HG02943 (cell line): ENCODE measurements at regions not wholly inside any gene's neighbourhood (a gene's known extent, or its start where the extent isn't known, plus 50 kb on each side); places are given as distances from the start of the nearest gene placed in this dataset.

Experiments used
- ATAC-seq: cut with Tn5 transposase; IDR thresholded peaks from one replicate; pipeline ENCODE4 v1.9.1; 2021; ENCODE audit warnings: mild to moderate bottlenecking, low read depth, moderate library complexity; ENCODE audit not compliant: unreplicated experiment

- ATAC-seq = no peak
Observed at GRCh38 chr5:61650661-61651060, 318.6 kb downstream of the ZSWIM6 start.

DNA sequence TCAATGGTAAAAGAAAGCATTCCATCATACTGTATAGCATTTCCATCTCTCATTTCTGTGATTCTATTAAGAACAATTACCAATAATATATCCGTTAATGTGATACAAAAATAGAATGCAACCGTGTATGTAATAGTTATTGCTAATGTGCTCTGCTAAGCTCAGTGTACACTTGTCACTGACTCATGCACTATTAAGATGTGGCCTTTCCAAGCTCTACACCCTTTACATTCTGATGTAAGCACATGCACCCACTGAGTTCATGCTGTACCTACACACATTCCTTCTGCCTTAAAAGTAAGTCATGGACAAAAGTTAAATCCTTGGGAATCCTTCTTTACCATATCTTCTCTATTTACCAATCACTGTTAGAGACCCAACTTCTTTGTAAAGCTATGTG lies 319.1 kb downstream of the ZSWIM6 start:
- no peak for ATAC-seq

- no peak for ATAC-seq
Observed at GRCh38 chr5:61652916-61653315, 320.9 kb downstream of the ZSWIM6 start.

DNA sequence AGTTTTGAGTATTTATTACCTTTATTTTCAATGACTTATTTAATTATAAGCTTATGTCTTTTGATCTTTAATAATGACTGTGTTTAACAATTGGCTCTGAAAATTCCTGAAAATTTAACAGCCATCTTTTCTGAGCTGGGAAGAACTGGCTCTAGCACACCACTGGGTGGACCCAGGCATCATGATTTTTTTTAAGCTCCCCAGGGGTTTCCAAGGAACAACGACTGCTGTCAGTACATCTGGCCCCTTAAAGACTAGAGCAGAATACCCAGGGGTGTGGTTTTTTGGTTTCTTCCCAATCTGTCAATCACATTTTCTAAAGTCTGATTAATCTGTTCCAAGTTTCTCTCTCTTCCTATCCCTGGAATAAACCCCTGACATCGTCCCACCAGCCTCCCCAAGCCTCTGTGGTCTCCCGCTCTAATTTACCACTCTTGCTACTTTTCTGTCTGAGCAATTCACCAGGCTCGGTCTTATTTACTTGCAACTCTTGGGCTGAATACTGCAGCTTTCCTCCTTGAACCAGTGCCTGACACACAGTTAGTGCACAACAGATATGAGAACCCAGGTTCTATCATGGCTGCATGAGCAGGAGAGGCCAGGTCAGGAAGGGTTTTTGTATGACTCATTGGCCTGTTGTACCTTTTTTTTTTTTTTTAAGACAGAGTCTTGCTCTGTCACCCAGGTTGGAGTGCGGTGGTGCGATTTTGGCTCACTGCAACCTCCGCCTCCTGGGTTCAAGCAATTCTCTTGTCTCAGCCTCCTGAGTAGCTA lies 321.9 kb downstream of the ZSWIM6 start:
- ATAC-seq = no peak

GRCh38 chr5:61654876-61655275 lies 322.8 kb downstream of the ZSWIM6 start:
- no peak for ATAC-seq

DNA sequence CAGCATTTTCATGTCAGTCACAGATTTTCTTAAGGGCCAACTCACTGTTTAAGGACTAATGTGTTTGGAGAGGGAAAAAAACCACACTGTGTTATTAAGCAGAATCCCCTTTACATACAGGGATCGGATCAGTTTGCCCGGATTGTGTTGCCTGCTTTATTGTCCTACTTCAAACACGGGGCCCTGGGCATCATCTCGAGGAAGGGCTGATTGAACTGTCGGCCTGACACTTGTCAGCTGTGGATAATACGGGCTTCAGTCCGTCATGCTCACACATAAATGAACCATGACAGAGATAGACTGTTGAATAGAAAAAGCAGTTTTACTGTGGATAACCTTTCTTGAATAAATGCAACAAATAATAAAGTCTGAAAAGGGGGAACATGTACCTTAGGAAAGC lies 325.0 kb downstream of the ZSWIM6 start:
- no peak for ATAC-seq

- ATAC-seq = no peak
Observed at GRCh38 chr5:61657686-61658085, 325.6 kb downstream of the ZSWIM6 start.

GRCh38 chr5:61658592-61659008 lies 326.5 kb downstream of the ZSWIM6 start:
- no peak for ATAC-seq

GRCh38 chr5:61659221-61659696 lies 327.2 kb downstream of the ZSWIM6 start:
- no peak for ATAC-seq

GRCh38 chr5:61662670-61663069 lies 330.6 kb downstream of the ZSWIM6 start:
- ATAC-seq = no peak

DNA sequence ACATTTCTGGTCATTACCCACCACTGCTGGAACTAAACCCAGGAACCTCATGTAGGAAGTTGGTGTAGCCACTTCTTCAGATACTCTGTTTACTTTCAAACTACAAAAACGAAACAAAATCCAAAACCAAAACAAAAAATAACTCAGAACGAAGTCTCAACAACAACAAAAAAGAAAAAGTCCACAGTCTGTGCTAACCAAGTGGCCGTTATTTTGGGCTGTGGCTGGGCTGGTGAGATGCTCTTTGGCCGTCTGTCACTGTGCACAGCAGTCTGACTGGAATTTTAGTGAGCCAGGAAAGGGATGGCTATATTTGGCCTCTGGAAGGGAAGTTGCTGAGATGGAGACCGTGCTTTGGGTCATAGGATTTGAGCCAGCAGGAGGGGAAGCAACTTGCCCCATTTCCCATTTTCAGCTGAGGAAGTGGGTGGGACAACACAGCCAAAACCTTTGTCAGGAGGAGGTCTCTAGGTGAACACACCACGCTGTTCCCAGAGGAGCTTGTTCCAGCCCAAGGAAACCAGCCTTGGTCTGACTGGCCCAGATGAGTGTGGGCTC lies 334.1 kb downstream of the ZSWIM6 start:
- no peak for ATAC-seq

DNA sequence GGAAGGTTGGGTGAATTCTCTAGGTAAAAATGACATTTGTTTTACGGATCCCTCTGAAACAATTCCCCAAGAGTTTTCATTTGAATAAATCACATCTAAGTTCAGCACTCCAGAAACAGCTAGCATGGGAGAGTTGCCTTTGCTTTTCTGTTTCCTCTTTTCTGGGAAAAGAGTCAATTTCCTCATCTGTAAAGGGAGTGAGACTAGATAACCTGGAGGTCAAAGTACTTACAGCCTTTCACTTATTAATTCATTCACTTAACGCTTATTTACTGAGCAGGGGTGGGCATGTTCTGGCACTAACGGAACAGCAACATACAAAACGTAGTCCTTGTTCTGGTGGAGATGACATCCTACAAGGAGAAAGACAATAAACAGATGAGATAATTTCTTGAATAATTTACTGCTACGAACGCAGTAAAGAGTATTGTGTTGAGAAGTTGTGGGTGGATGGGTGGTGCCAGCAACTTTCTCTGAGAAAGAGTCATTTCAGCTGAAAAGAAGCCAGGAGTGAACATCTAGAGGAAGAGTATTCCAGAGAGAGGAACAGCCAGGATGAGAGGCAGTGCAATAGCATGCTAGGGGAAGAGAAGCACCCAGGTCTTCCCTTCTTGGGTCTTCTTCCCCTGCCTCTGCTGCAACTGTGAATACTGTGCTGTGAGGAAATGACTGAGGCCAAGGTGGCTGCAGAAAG lies 335.6 kb downstream of the ZSWIM6 start:
- ATAC-seq = no peak

DNA sequence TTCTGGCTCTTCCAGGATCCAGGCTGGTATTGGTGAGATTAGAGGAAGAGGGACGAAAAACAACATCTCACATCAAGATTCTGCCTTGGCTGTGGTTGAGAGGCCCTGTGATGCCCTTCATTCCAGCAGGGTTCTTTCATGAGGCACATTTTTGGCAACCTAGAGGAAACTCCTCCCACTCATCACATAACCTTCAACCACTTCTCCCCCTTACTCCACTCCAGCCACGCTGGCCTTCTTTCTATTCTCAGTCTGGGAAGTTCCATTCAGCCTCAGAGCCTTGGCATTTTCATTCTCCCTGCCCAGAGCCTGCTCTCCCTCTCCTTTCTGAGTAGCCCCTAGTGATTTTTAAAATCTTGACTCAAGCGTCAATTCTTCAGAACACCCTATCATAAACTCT lies 337.5 kb downstream of the ZSWIM6 start:
- ATAC-seq = no peak

DNA sequence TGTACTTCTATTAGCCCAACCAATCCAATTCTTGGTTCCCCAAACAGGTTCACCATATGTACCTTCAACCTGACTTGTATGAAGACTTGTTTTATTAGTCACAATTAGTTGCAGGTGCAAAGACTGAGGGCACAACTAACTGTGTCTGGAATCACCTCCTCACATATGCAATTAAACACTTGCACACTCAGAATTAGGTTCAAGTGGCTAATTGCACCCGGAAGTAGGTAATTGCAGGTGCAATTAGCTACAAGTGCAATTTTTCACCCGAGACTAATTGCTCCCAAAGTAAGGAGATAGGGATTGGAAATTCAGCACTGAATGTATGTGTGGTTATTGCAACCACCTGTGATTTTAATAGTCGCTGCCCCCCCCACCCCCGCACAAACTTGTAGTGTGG lies 338.9 kb downstream of the ZSWIM6 start:
- ATAC-seq = no peak

- ATAC-seq = no peak
Observed at GRCh38 chr5:61673007-61673735, 341.1 kb downstream of the ZSWIM6 start.

GRCh38 chr5:61674378-61674777 lies 342.3 kb downstream of the ZSWIM6 start:
- no peak for ATAC-seq

- no peak for ATAC-seq
Observed at GRCh38 chr5:61675015-61675692, 343.1 kb downstream of the ZSWIM6 start.

GRCh38 chr5:61677220-61677619 lies 345.2 kb downstream of the ZSWIM6 start:
- ATAC-seq = no peak

DNA sequence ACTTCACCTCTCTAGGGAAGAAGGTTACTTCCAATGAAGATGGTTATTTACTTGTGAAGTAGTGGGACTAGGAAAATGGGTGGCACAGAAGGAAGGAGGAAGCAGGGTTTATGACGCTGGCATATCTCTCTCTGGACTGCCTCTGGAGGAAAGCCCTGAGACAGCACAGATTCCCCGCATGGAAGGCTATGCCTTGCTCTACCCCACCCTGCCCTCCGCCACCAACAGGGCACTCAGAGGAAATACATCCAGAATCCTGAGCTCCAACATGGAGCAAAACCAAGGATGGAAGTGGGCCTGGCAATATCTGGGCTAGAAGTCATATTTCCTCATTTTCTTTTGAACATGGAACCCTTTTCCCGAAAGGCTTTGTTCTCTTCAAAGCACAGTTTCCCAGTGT lies 346.9 kb downstream of the ZSWIM6 start:
- no peak for ATAC-seq

DNA sequence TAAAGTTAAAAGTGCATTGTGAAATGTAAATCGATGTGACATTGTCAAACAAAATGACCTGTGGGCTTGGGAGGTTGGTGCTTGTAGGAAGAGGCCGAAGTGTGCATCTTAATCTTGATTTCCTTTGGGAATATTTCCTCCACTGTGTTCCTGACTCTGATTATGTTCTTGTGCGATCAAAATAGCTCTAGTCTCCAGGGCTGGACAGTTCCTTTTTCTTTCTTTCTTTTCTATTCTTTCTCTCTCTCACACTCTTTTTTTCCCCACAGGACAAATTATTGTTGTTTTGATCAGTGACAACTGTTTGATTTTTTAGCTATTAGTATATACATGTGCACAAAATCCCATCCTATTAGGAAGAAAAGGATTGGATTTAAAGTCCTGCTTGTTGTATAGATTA lies 347.5 kb downstream of the ZSWIM6 start:
- no peak for ATAC-seq
